HepG2 (cell line): ENCODE measurements at regions not wholly inside any gene's neighbourhood (a gene's known extent, or its start where the extent isn't known, plus 50 kb on each side); places are given as distances from the start of the nearest gene placed in this dataset.
A peak's percentile ranks its signal among the peaks of the same experiment; 100 is the strongest.

Source experiments
- ATAC-seq: fragments of 200-7000 bp; cut with Tn5 transposase; 3 replicates; pipeline ENCODE4 v1.9.1; 2020; ENCODE audit warnings: mild to moderate bottlenecking, moderate library complexity
- BruUV-seq: library from RNA; stranded (reverse); fragments of 400-500 nt; replicated peaks from 2 replicates; lab custom pipeline; 2021; lab: Mats Ljungman, UMichigan
- CTCF ChIA-PET: fragments of 300-600 bp; formaldehyde crosslinking; extraction: SDS; loops from one replicate; lab custom pipeline; 2021; ENCODE audit warnings: low total read pairs, inconsistent platforms, low intra/inter-chr PET ratio; lab: Yijun Ruan, JAX
- POLR2A ChIA-PET: fragments of 350-600 bp; sonication (Branson Sonifier 250); formaldehyde crosslinking; loops from one replicate; lab custom pipeline; 2020; ENCODE audit warnings: antibody characterized with exemption, inconsistent platforms; lab: Yijun Ruan, JAX
- DNase-seq: peaks from one replicate; pipeline ENCODE4 v3.0.0-alpha.2; 2015; ENCODE audit warnings: low spot score
- FAIRE-seq: peaks from 3 replicates; lab custom pipeline; 2011; peaks lifted over from hg19 to GRCh38; lab: Jason Lieb, UNC
- H2AFZ ChIP-seq: one replicate; pipeline ENCODE4 v1.6.1; 2011; ENCODE audit warnings: low read length, inconsistent platforms
- H3K27ac ChIP-seq: fragments of 300-600 bp; 3 replicates; pipeline ENCODE4 v1.8.0; 2011; ENCODE audit warnings: mixed run types, mild to moderate bottlenecking, mixed read lengths, low read length, inconsistent platforms; ENCODE audit not compliant: insufficient read depth; ENCODE audit errors: extremely low read length
- H3K27me3 ChIP-seq, 2 experiments: fragments of 200-600 bp in 1 of 2; 2 replicates in 1 of 2; 3 replicates in 1 of 2; pipeline versions ENCODE4 v1.6.0 to v1.8.0; 2011; ENCODE audit warnings: low read length in 2 of 2, mild to moderate bottlenecking in 2 of 2, moderate library complexity in 2 of 2, inconsistent platforms in 1 of 2; ENCODE audit not compliant: insufficient read depth in 2 of 2, control insufficient read depth in 1 of 2
- H3K36me3 ChIP-seq, 2 experiments: fragments of 200-600 bp in 1 of 2; replicated peaks in 1 of 2; 2 replicates in 1 of 2; 3 replicates in 1 of 2; pipeline versions ENCODE4 v1.5.1 to v1.8.0; 2011; ENCODE audit warnings: low read length in 2 of 2, inconsistent platforms in 1 of 2; ENCODE audit not compliant: insufficient read depth in 2 of 2, control insufficient read depth in 1 of 2
- H3K4me1 ChIP-seq: 2 replicates; pipeline ENCODE4 v1.5.1; 2012; ENCODE audit warnings: low read length, inconsistent platforms; ENCODE audit not compliant: insufficient read depth
- H3K4me2 ChIP-seq: 2 replicates; pipeline ENCODE4 v1.6.0; 2011; ENCODE audit warnings: low read depth, low read length, inconsistent platforms
- H3K4me3 ChIP-seq, 3 experiments: fragments of 200-600 bp in 1 of 3; sonication (generic), shearing (Covaris generic) in 1 of 3; replicated peaks in 1 of 3; 2 replicates each; pipeline ENCODE4 v1.5.1; 2011 to 2016; ENCODE audit warnings: low read length in 3 of 3, inconsistent platforms in 2 of 3, low read depth in 2 of 3, mild to moderate bottlenecking in 2 of 3, control low read depth in 1 of 3, mixed read lengths in 1 of 3; ENCODE audit not compliant: insufficient read depth in 1 of 3
- H3K79me2 ChIP-seq: one replicate; pipeline ENCODE4 v1.6.1; 2011; ENCODE audit warnings: low read length, inconsistent platforms; ENCODE audit not compliant: insufficient read depth
- H3K9ac ChIP-seq: 2 replicates; pipeline ENCODE4 v1.6.0; 2011; ENCODE audit warnings: mild to moderate bottlenecking, low read depth, low read length, inconsistent platforms; ENCODE audit not compliant: insufficient read depth
- H3K9me3 ChIP-seq: 2 replicates; pipeline ENCODE4 v1.5.1; 2012; ENCODE audit warnings: mild to moderate bottlenecking, low read length
- H4K20me1 ChIP-seq: 2 replicates; pipeline ENCODE4 v1.6.0; 2011; ENCODE audit warnings: inconsistent platforms, mild to moderate bottlenecking, low read length, moderate library complexity; ENCODE audit not compliant: insufficient read depth
- KLF16 ChIP-seq, 2 experiments: sonication (generic) in 1 of 2; formaldehyde crosslinking in 1 of 2; IDR thresholded peaks; 2 replicates each; pipeline versions ENCODE4 v1.6.1 to v1.8.0; 2016 to 2023; ENCODE audit warnings: missing genetic modification reagents in 2 of 2, missing compliant biosample characterization in 1 of 2
- LCORL ChIP-seq, 2 experiments: fragments of 450-650 bp in 1 of 2; sonication (generic) in 1 of 2; formaldehyde crosslinking in 1 of 2; IDR thresholded peaks; 2 replicates each; pipeline versions ENCODE4 v1.5.0 to v1.6.1; 2017 to 2020; ENCODE audit warnings: antibody characterized with exemption in 1 of 2, missing genetic modification reagents in 1 of 2
- MZF1 ChIP-seq: sonication (generic); formaldehyde crosslinking; IDR thresholded peaks from 2 replicates; pipeline ENCODE4 v1.8.1; 2023; ENCODE audit warnings: mild to moderate bottlenecking, missing genetic modification reagents, borderline replicate concordance
- ZNF275 ChIP-seq: sonication (generic); formaldehyde crosslinking; IDR thresholded peaks from 2 replicates; pipeline ENCODE4 v1.8.0; 2022; ENCODE audit warnings: missing genetic modification reagents, mild to moderate bottlenecking, inconsistent platforms, borderline replicate concordance
- ZNF883 ChIP-seq: sonication (generic); formaldehyde crosslinking; IDR thresholded peaks from 2 replicates; pipeline ENCODE4 v1.5.1; 2020; ENCODE audit warnings: mild to moderate bottlenecking, missing genetic modification reagents; ENCODE audit errors: not compliant biosample characterization
- WGBS: methylation state at CpG from one replicate; pipeline ENCODE4 v1.1.6; 2017; ENCODE audit warnings: low lambda C conversion rate; 5-methylcytosine and 5-hydroxymethylcytosine counted together
- in situ Hi-C: cut with HindIII; loops from 2 replicates; pipeline ENCODE4 v1.10.0; 2017; ENCODE audit warnings: low pct_unique_long_range_greater_than_20kb; ENCODE audit not compliant: extremely low pct_ligation_motif_present
- intact Hi-C: fragments of 100-400 bp; cut with micrococcal nuclease; formaldehyde crosslinking; loops from one replicate; pipeline ENCODE4 v1.10.0; 2022; ENCODE audit not compliant: unreplicated experiment

- no peak for DNase-seq
- intact Hi-C loops (no loop called here), in situ Hi-C loops (no loop called here)
- no TSS peak for BruUV-seq
- Histone ChIP-seq H3K4me1 (no peaks in the 10 kb centered on the region; the same call in 1 of the 2 replicates), H3K79me2 (no peaks in the 10 kb centered on the region), H3K27me3 (no peaks in the 10 kb centered on the region), H3K9ac (no peak overlapping the region), H4K20me1 (no peaks in the 10 kb centered on the region), H3K4me3 (no peak overlapping the region), H3K36me3 (peaks cover 0 to 2% of the 10 kb centered on the region in 2 experiments; a peak in 1 of 5 replicates), H3K9me3 (peaks cover 21% of the 10 kb centered on the region), H3K27ac (no peak overlapping the region), H2AFZ (no peak overlapping the region), H3K4me2 (no peak overlapping the region)
- TF ChIP-seq ZNF883 (CRISPR knock-in tag) (no peak), LCORL (IDR thresholded peaks at IDR 0.05) (peak; percentile 81), LCORL (CRISPR knock-in tag; IDR thresholded peaks at IDR 0.05) (no peak)
- ChIA-PET POLR2A (no interaction called here), CTCF (no interaction called here)
- FAIRE-seq = no peak
- ATAC-seq = no peak
- 94% methylated on average over 8 of the region's 8 CpGs for WGBS
These were observed 238.2 kb upstream of the C2CD4B start for GRCh38 chr15:62403164-62403809.

- no peak for ATAC-seq
- no peak for TF ChIP-seq ZNF275 (CRISPR knock-in tag)
- no peak for TF ChIP-seq KLF16 (CRISPR knock-in tag; IDR thresholded peaks at IDR 0.05)
- no peak for TF ChIP-seq MZF1
- TF ChIP-seq, all 625 proteins: peak for 0
- Histone ChIP-seq H3K9me3 (peaks cover 11% of the 10 kb centered on the region), H3K36me3 (0 out of 5 replicates have a peak, but pooled peaks cover 0 to 2% of the 10 kb centered on the region in 2 experiments), H3K27me3 (no peaks in the 10 kb centered on the region), H3K27ac (no peak overlapping the region), H3K4me3 (no peak overlapping the region), H4K20me1 (no peaks in the 10 kb centered on the region), H2AFZ (no peak overlapping the region), H3K4me1 (no peaks in the 10 kb centered on the region; the same call in 1 of the 2 replicates), H3K4me2 (no peak overlapping the region), H3K79me2 (no peaks in the 10 kb centered on the region), H3K9ac (no peak overlapping the region)
- intact Hi-C loops (no loop called here), in situ Hi-C loops (no loop called here)
- CTCF ChIA-PET = no interaction called here
- FAIRE-seq = no peak
- WGBS = 79% methylated on average over 7 of the region's 7 CpGs
- POLR2A ChIA-PET = no interaction called here
- BruUV-seq = no TSS peak
- DNase-seq = no peak
These were observed 239.3 kb upstream of the C2CD4B start for GRCh38 chr15:62404194-62404985.
